Cardiac septum (tissue), 1 donor: ENCODE measurements at regions not wholly inside any gene's neighbourhood (a gene's known extent, or its start where the extent isn't known, plus 50 kb on each side); places are given as distances from the start of the nearest gene placed in this dataset.

Experiments used
- DNase-seq: peaks from one replicate; pipeline ENCODE4 v3.0.0-alpha.2; 2020; ENCODE audit warnings: low spot score
- intact Hi-C: fragments of 100-400 bp; cut with DNase I; formaldehyde crosslinking; loops from one replicate; pipeline ENCODE4 v1.14.0; 2022
- donor health status: DM: no; HTN: no; CAD: no.

- no peak for DNase-seq
- intact Hi-C loops: no loop called here
Observed at GRCh38 chrX:131762802-131763234, 218.9 kb downstream of the OR13H1 start.

- DNase-seq: peak; percentile 83
- intact Hi-C loops: no loop called here
Observed at GRCh38 chrX:131763674-131764073, 219.8 kb downstream of the OR13H1 start.

- DNase-seq: no peak
- intact Hi-C loops: no loop called here
Observed at GRCh38 chrX:131764216-131764615, 220.3 kb downstream of the OR13H1 start.

- DNase-seq: no peak
- intact Hi-C loops: no loop called here
Observed at GRCh38 chrX:131778269-131779218, 234.7 kb downstream of the OR13H1 start.

- intact Hi-C loops: no loop called here
- no peak for DNase-seq
Observed at GRCh38 chrX:131779306-131779705, 235.4 kb downstream of the OR13H1 start.

GRCh38 chrX:131779741-131780140 lies 235.9 kb downstream of the OR13H1 start:
- intact Hi-C loops: no loop called here
- DNase-seq: no peak

GRCh38 chrX:131782646-131783045 lies 238.8 kb downstream of the OR13H1 start:
- no peak for DNase-seq
- intact Hi-C loops: no loop called here

- DNase-seq: no peak
- intact Hi-C loops: no loop called here
Observed at GRCh38 chrX:131783555-131784308, 239.4 kb upstream of the STK26 start.

- no peak for DNase-seq
- intact Hi-C loops: no loop called here
Observed at GRCh38 chrX:131789664-131790063, 233.4 kb upstream of the STK26 start.

GRCh38 chrX:131791608-131792355 lies 231.3 kb upstream of the STK26 start:
- intact Hi-C loops: no loop called here
- no peak for DNase-seq

- intact Hi-C loops: no loop called here
- peak; percentile 90 for DNase-seq
Observed at GRCh38 chrX:131792356-131792749, 230.7 kb upstream of the STK26 start.

GRCh38 chrX:131792789-131793462 lies 230.2 kb upstream of the STK26 start:
- intact Hi-C loops: no loop called here
- DNase-seq: peak; percentile 90

- DNase-seq: no peak
- intact Hi-C loops: no loop called here
Observed at GRCh38 chrX:131795442-131796229, 227.5 kb upstream of the STK26 start.

- intact Hi-C loops: no loop called here
- no peak for DNase-seq
Observed at GRCh38 chrX:131801066-131801465, 222.0 kb upstream of the STK26 start.

GRCh38 chrX:131801911-131802310 lies 221.2 kb upstream of the STK26 start:
- DNase-seq: no peak
- intact Hi-C loops: no loop called here

GRCh38 chrX:131802836-131803626 lies 220.1 kb upstream of the STK26 start:
- intact Hi-C loops: no loop called here
- no peak for DNase-seq

GRCh38 chrX:131812847-131813825 lies 210.0 kb upstream of the STK26 start:
- intact Hi-C loops: no loop called here
- DNase-seq: peak; percentile 88
